ENCODE measurements at regions not wholly inside any gene's neighbourhood (a gene's known extent, or its start where the extent isn't known, plus 50 kb on each side); places are given as distances from the start of the nearest gene placed in this dataset.

- TF ChIP-seq CTCF (IDR thresholded peaks at IDR 0.05; ENCODE audit: low read depth, low read length) = no peak
- TF ChIP-seq POLR2A (IDR thresholded peaks at IDR 0.05; ENCODE audit: extremely low read depth, insufficient read length) = no peak
Measured at GRCh38 chr4:147299205-147299604, 181.7 kb upstream of the EDNRA start.
